ENCODE measurements at regions not wholly inside any gene's neighbourhood (a gene's known extent, or its start where the extent isn't known, plus 50 kb on each side); places are given as distances from the start of the nearest gene placed in this dataset.

GRCh38 chr2:105640246-105640645, 104.5 kb upstream of the NCK2 start:
- no peaks in the 10 kb centered on the region for H4K20me1 ChIP-seq (ENCODE audit: insufficient read depth, low read length)
- no peak for TF ChIP-seq EZH2 (IDR thresholded peaks at IDR 0.05; ENCODE audit: borderline replicate concordance, low read depth, low read length, severe bottlenecking)
- TF ChIP-seq CTCF (IDR thresholded peaks at IDR 0.05; ENCODE audit: borderline replicate concordance, extremely low read depth, low read length, poor library complexity, severe bottlenecking) = no peak
- no peak overlapping the region for H3K4me3 ChIP-seq (ENCODE audit: low read depth in 1 of 2, low read length in 2 of 2)
- H3K27me3 ChIP-seq (ENCODE audit: insufficient read depth, low read length, poor library complexity) = no peaks in the 10 kb centered on the region
- DNase-seq (no peak), ATAC-seq (ENCODE audit: insufficient read depth, low read depth) (no peak)
- H3K27ac ChIP-seq (ENCODE audit: low read length) = no peak overlapping the region
- H3K79me2 ChIP-seq (ENCODE audit: insufficient read depth, low read length) = no peaks in the 10 kb centered on the region
- no peak overlapping the region for H3K9ac ChIP-seq (ENCODE audit: low read depth, low read length)
- no peak overlapping the region for H3K4me2 ChIP-seq (ENCODE audit: insufficient read depth, low read length)
- no peaks in the 10 kb centered on the region for H3K4me1 ChIP-seq (ENCODE audit: insufficient read depth, low read length)
- no peaks in the 10 kb centered on the region for H3K36me3 ChIP-seq (ENCODE audit: insufficient read depth, low read length)
- H2AFZ ChIP-seq (ENCODE audit: low read depth, low read length) = no peak overlapping the region
- no peaks in the 10 kb centered on the region for H3K9me3 ChIP-seq (ENCODE audit: insufficient read depth, low read length, severe bottlenecking)

DNA sequence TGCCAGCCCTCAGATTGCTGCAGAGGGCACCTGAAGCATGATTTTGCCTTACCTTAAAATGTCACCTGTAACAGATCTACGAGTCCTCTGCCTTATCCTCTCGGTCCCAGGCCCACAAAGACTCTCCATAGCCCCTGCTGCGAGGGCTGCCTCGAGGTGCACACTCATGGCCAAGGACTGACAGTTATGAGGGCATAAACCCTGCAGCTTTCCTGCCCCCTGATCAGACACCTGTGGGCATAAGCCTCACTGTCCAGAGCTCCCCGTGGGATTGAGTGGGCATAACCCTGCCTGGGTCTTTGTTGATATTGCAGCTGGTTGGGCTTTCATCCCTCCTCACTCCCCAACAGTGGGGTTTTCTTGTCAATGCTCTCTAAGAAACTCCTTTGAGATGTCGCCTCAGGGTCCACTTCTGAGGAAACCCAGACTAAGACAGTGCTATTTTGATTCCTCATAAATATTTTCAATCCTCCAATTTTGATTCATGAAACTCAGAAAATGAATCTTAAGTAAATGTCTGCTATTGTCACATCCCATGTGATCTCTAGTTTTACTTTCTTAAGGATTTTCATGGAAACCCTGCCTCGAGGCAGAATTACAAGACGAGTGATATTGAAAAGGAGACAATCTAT, 108.5 kb upstream of the NCK2 start:
- Histone ChIP-seq H3K4me1 (ENCODE audit: insufficient read depth, low read length) (no peaks in the 10 kb centered on the region), H3K79me2 (ENCODE audit: insufficient read depth, low read length) (no peaks in the 10 kb centered on the region), H3K9me3 (ENCODE audit: insufficient read depth, low read length, severe bottlenecking) (no peaks in the 10 kb centered on the region), H4K20me1 (ENCODE audit: insufficient read depth, low read length) (no peaks in the 10 kb centered on the region), H2AFZ (ENCODE audit: low read depth, low read length) (no peak overlapping the region), H3K4me2 (ENCODE audit: insufficient read depth, low read length) (no peak overlapping the region), H3K9ac (ENCODE audit: low read depth, low read length) (no peak overlapping the region), H3K36me3 (ENCODE audit: insufficient read depth, low read length) (no peaks in the 10 kb centered on the region), H3K4me3 (ENCODE audit: low read depth in 1 of 2, low read length in 2 of 2) (no peak overlapping the region), H3K27me3 (ENCODE audit: insufficient read depth, low read length, poor library complexity) (peaks cover 2% of the 10 kb centered on the region), H3K27ac (ENCODE audit: low read length) (no peak overlapping the region)
- no peak for TF ChIP-seq CTCF (IDR thresholded peaks at IDR 0.05; ENCODE audit: borderline replicate concordance, extremely low read depth, low read length, poor library complexity, severe bottlenecking)
- no peak for TF ChIP-seq EZH2 (IDR thresholded peaks at IDR 0.05; ENCODE audit: borderline replicate concordance, low read depth, low read length, severe bottlenecking)
- no peak for ATAC-seq (ENCODE audit: insufficient read depth, low read depth)
- no peak for DNase-seq

DNA sequence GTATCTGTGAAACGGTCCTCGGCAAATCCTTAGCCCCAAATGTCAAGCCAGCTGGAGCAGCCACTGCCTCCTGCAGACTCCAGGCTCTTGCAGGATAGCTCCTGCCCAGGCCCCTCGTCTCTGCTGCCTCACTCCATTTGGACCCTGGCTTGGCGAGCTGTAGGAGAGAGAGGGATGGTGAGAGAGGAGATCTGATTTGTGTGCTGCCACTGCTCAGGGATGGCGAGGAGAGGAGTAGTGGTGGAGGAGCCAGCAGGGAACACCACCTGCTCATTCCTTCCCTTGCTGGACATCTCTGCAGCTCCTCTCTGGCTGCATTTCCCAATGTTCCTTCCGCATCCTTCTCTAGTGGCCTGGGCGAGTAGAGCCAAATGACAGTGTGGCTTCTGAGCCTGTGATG, 109.1 kb upstream of the NCK2 start:
- Histone ChIP-seq H3K27me3 (ENCODE audit: insufficient read depth, low read length, poor library complexity) (peaks cover 2% of the 10 kb centered on the region), H4K20me1 (ENCODE audit: insufficient read depth, low read length) (no peaks in the 10 kb centered on the region), H3K9ac (ENCODE audit: low read depth, low read length) (no peak overlapping the region), H3K27ac (ENCODE audit: low read length) (no peak overlapping the region), H3K4me3 (ENCODE audit: low read depth in 1 of 2, low read length in 2 of 2) (no peak overlapping the region), H2AFZ (ENCODE audit: low read depth, low read length) (no peak overlapping the region), H3K36me3 (ENCODE audit: insufficient read depth, low read length) (no peaks in the 10 kb centered on the region), H3K9me3 (ENCODE audit: insufficient read depth, low read length, severe bottlenecking) (no peaks in the 10 kb centered on the region), H3K4me1 (ENCODE audit: insufficient read depth, low read length) (no peaks in the 10 kb centered on the region), H3K4me2 (ENCODE audit: insufficient read depth, low read length) (no peak overlapping the region), H3K79me2 (ENCODE audit: insufficient read depth, low read length) (no peaks in the 10 kb centered on the region)
- TF ChIP-seq EZH2 (IDR thresholded peaks at IDR 0.05; ENCODE audit: borderline replicate concordance, low read depth, low read length, severe bottlenecking) = no peak
- no peak for TF ChIP-seq CTCF (IDR thresholded peaks at IDR 0.05; ENCODE audit: borderline replicate concordance, extremely low read depth, low read length, poor library complexity, severe bottlenecking)
- ATAC-seq (ENCODE audit: insufficient read depth, low read depth) (no peak), DNase-seq (no peak)
